ENCODE measurements at regions not wholly inside any gene's neighbourhood (a gene's known extent, or its start where the extent isn't known, plus 50 kb on each side); places are given as distances from the start of the nearest gene placed in this dataset.

GRCh38 chr14:98931911-98932310 lies 340.1 kb downstream of the BCL11B start:
- TF ChIP-seq POLR2A (IDR thresholded peaks at IDR 0.05), result no peak
- TF ChIP-seq, protein P1, sequence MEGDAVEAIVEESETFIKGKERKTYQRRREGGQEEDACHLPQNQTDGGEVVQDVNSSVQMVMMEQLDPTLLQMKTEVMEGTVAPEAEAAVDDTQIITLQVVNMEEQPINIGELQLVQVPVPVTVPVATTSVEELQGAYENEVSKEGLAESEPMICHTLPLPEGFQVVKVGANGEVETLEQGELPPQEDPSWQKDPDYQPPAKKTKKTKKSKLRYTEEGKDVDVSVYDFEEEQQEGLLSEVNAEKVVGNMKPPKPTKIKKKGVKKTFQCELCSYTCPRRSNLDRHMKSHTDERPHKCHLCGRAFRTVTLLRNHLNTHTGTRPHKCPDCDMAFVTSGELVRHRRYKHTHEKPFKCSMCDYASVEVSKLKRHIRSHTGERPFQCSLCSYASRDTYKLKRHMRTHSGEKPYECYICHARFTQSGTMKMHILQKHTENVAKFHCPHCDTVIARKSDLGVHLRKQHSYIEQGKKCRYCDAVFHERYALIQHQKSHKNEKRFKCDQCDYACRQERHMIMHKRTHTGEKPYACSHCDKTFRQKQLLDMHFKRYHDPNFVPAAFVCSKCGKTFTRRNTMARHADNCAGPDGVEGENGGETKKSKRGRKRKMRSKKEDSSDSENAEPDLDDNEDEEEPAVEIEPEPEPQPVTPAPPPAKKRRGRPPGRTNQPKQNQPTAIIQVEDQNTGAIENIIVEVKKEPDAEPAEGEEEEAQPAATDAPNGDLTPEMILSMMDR (IDR thresholded peaks at IDR 0.05), result no peak
- TF ChIP-seq EP300 (IDR thresholded peaks at IDR 0.05), result no peak
